GM23248 (cell line): ENCODE measurements at regions not wholly inside any gene's neighbourhood (a gene's known extent, or its start where the extent isn't known, plus 50 kb on each side); places are given as distances from the start of the nearest gene placed in this dataset.

Experiments used
- EZH2 ChIP-seq: fragments of 200-600 bp; sonication (generic); IDR thresholded peaks from 2 replicates; pipeline ENCODE4 v1.6.1; 2018; ENCODE audit warnings: antibody characterized with exemption, mild to moderate bottlenecking; ENCODE audit not compliant: insufficient read depth, poor library complexity, severe bottlenecking
- EZH2phosphoT487 ChIP-seq: fragments of 200-600 bp; sonication (generic); IDR thresholded peaks from 2 replicates; pipeline ENCODE4 v1.6.1; 2018; ENCODE audit warnings: antibody characterized with exemption, moderate library complexity, mild to moderate bottlenecking, low read depth; ENCODE audit not compliant: insufficient read depth

- no peak for TF ChIP-seq EZH2phosphoT487
- no peak for TF ChIP-seq EZH2
Measured at GRCh38 chr5:29795096-29795652, 1398.3 kb upstream of the CDH6 start.
